GM10266 (cell line): ENCODE measurements at regions not wholly inside any gene's neighbourhood (a gene's known extent, or its start where the extent isn't known, plus 50 kb on each side); places are given as distances from the start of the nearest gene placed in this dataset.
"Not testable (repeated sequence)": the region's sequence is repeated elsewhere in the genome, so short reads cannot be mapped to it uniquely, and the experiment has no call there.

ENCODE experiments used
- DNase-seq: peaks from one replicate; pipeline ENCODE4 v3.0.0; 2012; ENCODE audit errors: extremely low spot score
- CTCF ChIP-seq: IDR thresholded peaks from 2 replicates; pipeline ENCODE4 v1.5.1; 2012; ENCODE audit warnings: mild to moderate bottlenecking, low read depth; ENCODE audit not compliant: control insufficient read depth, insufficient read depth; ENCODE audit errors: missing control alignments

- TF ChIP-seq CTCF = no peak
- no peak for DNase-seq
Measured at GRCh38 chr15:61380270-61380669, 151.2 kb upstream of the RORA start.

- TF ChIP-seq CTCF = no peak
- no peak for DNase-seq
Measured at GRCh38 chr15:61379005-61379404, 149.9 kb upstream of the RORA start.

GRCh38 chr15:61376961-61377360 lies 147.9 kb upstream of the RORA start:
- no peak for TF ChIP-seq CTCF
- no peak for DNase-seq

GRCh38 chr15:61376516-61376915 lies 147.4 kb upstream of the RORA start:
- DNase-seq = no peak

GRCh38 chr15:61374848-61375247 lies 145.7 kb upstream of the RORA start:
- no peak for TF ChIP-seq CTCF
- DNase-seq = no peak

More at GRCh38 chr15:61376516-61376915, 147.4 kb upstream of the RORA start:
- TF ChIP-seq CTCF = no peak

GRCh38 chr15:61367953-61368352 lies 138.9 kb upstream of the RORA start:
- no peak for TF ChIP-seq CTCF
- no peak for DNase-seq

GRCh38 chr15:61364871-61365270 lies 135.8 kb upstream of the RORA start:
- no peak for DNase-seq
- no peak for TF ChIP-seq CTCF

- DNase-seq = not testable (repeated sequence)
Measured at GRCh38 chr15:61362912-61363311, 133.8 kb upstream of the RORA start.
